Mesenchymal stem cell (in vitro differentiated cells and primary cell): ENCODE measurements at regions not wholly inside any gene's neighbourhood (a gene's known extent, or its start where the extent isn't known, plus 50 kb on each side); places are given as distances from the start of the nearest gene placed in this dataset.

Experiments
- DNase-seq: peaks from one replicate; pipeline ENCODE4 v3.0.0-alpha.2; 2013
- H2AFZ ChIP-seq: one replicate; pipeline ENCODE4 v1.6.1; 2013; ENCODE audit warnings: low read depth, mild to moderate bottlenecking, control low read depth, inconsistent platforms, low read length, moderate library complexity
- H2AK5ac ChIP-seq: 2 replicates; pipeline ENCODE4 v1.6.1; 2013; ENCODE audit warnings: low read length, moderate library complexity, mild to moderate bottlenecking, inconsistent platforms; ENCODE audit not compliant: severe bottlenecking
- H2BK120ac ChIP-seq: one replicate; pipeline ENCODE4 v1.6.1; 2013; ENCODE audit warnings: low read depth, mild to moderate bottlenecking, inconsistent platforms, low read length, moderate library complexity
- H2BK12ac ChIP-seq, 2 experiments: one replicate each; pipeline ENCODE4 v1.6.1; 2013; ENCODE audit warnings: inconsistent platforms in 2 of 2, low read length in 2 of 2, mild to moderate bottlenecking in 2 of 2, moderate library complexity in 2 of 2, control low read depth in 1 of 2
- H2BK15ac ChIP-seq: one replicate; pipeline ENCODE4 v1.6.1; 2013; ENCODE audit warnings: mild to moderate bottlenecking, low read depth, inconsistent platforms; ENCODE audit not compliant: poor library complexity, severe bottlenecking
- H2BK5ac ChIP-seq: 2 replicates; pipeline ENCODE4 v1.6.1; 2013; ENCODE audit warnings: low read depth, mild to moderate bottlenecking, low read length, control low read depth, inconsistent platforms; ENCODE audit not compliant: poor library complexity, severe bottlenecking
- H3K14ac ChIP-seq, 2 experiments: one replicate each; pipeline ENCODE4 v1.6.1; 2013; ENCODE audit warnings: inconsistent platforms in 2 of 2, low read length in 2 of 2, control low read depth in 1 of 2, mild to moderate bottlenecking in 1 of 2, moderate library complexity in 1 of 2
- H3K18ac ChIP-seq, 2 experiments: one replicate each; pipeline ENCODE4 v1.6.1; 2013; ENCODE audit warnings: inconsistent platforms in 2 of 2, low read length in 2 of 2, control low read depth in 1 of 2, low read depth in 1 of 2, mild to moderate bottlenecking in 1 of 2
- H3K23ac ChIP-seq, 2 experiments: one replicate each; pipeline ENCODE4 v1.6.1; 2013; ENCODE audit warnings: inconsistent platforms in 2 of 2, low read length in 2 of 2, mild to moderate bottlenecking in 2 of 2, moderate library complexity in 2 of 2, control low read depth in 1 of 2
- H3K27ac ChIP-seq: 2 replicates; pipeline ENCODE4 v1.5.1; 2013; ENCODE audit warnings: mild to moderate bottlenecking, moderate library complexity, low read length, control low read depth, inconsistent platforms; ENCODE audit not compliant: poor library complexity, severe bottlenecking
- H3K27me3 ChIP-seq, 2 experiments: 2 replicates each; pipeline versions ENCODE4 v1.6.1 to v1.7.0; 2013; ENCODE audit warnings: low read length in 2 of 2, mild to moderate bottlenecking in 2 of 2, moderate library complexity in 2 of 2, control low read depth in 1 of 2, inconsistent platforms in 1 of 2; ENCODE audit not compliant: control insufficient read depth in 1 of 2, insufficient read depth in 1 of 2
- H3K36me3 ChIP-seq, 2 experiments: 2 replicates each; pipeline versions ENCODE4 v1.6.1 to v1.7.0; 2013; ENCODE audit warnings: low read length in 2 of 2, control low read depth in 1 of 2, inconsistent platforms in 1 of 2, low read depth in 1 of 2, mild to moderate bottlenecking in 1 of 2; ENCODE audit not compliant: insufficient read depth in 2 of 2, control insufficient read depth in 1 of 2
- H3K4ac ChIP-seq, 2 experiments: one replicate each; pipeline ENCODE4 v1.6.1; 2013; ENCODE audit warnings: inconsistent platforms in 2 of 2, low read length in 2 of 2, mild to moderate bottlenecking in 2 of 2, moderate library complexity in 2 of 2, control low read depth in 1 of 2, low read depth in 1 of 2
- H3K4me1 ChIP-seq: 2 replicates; pipeline ENCODE4 v1.6.1; 2013; ENCODE audit warnings: low read depth, low read length, control low read depth; ENCODE audit not compliant: control insufficient read depth, insufficient read depth
- H3K4me2 ChIP-seq: 2 replicates; pipeline ENCODE4 v1.6.1; 2013; ENCODE audit warnings: low read length, mild to moderate bottlenecking, inconsistent platforms; ENCODE audit not compliant: poor library complexity, severe bottlenecking
- H3K4me3 ChIP-seq, 2 experiments: 2 replicates each; pipeline versions ENCODE4 v1.5.1 to v1.7.0; 2013; ENCODE audit warnings: low read length in 2 of 2, mild to moderate bottlenecking in 2 of 2, control low read depth in 1 of 2, low read depth in 1 of 2; ENCODE audit not compliant: insufficient read depth in 1 of 2
- H3K79me1 ChIP-seq: replicated peaks from 2 replicates; pipeline ENCODE4 v1.6.1; 2013; ENCODE audit warnings: mild to moderate bottlenecking, control low read depth, low read length, inconsistent platforms; ENCODE audit not compliant: poor library complexity, severe bottlenecking
- H3K9ac ChIP-seq: 2 replicates; pipeline ENCODE4 v1.7.0; 2013; ENCODE audit warnings: mild to moderate bottlenecking, low read length, moderate library complexity
- H3K9me3 ChIP-seq: 2 replicates; pipeline ENCODE4 v1.7.0; 2013; ENCODE audit warnings: mild to moderate bottlenecking, low read length; ENCODE audit not compliant: control insufficient read depth
- H4K8ac ChIP-seq: one replicate; pipeline ENCODE4 v1.6.1; 2013; ENCODE audit warnings: inconsistent platforms, mild to moderate bottlenecking, low read length, moderate library complexity
- H4K91ac ChIP-seq: one replicate; pipeline ENCODE4 v1.6.1; 2013; ENCODE audit warnings: mild to moderate bottlenecking, low read length, inconsistent platforms
- WGBS: methylation state at CpG from one replicate; pipeline ENCODE4 v1.1.7; 2013; ENCODE audit warnings: mixed read lengths; 5-methylcytosine and 5-hydroxymethylcytosine counted together

DNA sequence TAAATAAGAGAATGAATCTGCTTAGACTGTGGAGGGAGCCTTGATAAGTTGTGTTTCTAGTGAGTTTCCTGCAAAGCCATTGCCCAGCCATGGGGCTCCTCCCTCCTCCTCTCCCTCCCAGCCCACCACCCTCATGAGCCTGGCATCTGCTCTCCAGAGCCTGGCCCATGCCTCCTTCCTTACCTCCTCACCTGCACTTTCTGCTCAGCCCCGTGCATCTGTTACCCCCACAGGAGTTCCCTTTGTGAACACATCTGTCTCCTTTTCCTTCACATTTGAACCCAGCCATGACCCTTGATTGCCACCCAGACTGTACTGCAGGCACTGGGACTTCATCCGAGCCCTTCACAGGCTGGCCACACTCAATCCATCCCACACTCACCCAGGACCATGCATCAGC lies 395.6 kb downstream of the IRX2 start:
- H3K4me1 ChIP-seq, result no peaks in the 10 kb centered on the region
- no peaks in the 10 kb centered on the region for H3K27me3 ChIP-seq
- H3K27ac ChIP-seq, result no peak overlapping the region
- H3K79me1 ChIP-seq, result no peaks in the 10 kb centered on the region
- no peak overlapping the region for H2BK120ac ChIP-seq
- no peak overlapping the region for H4K91ac ChIP-seq
- H2AK5ac ChIP-seq, result no peak overlapping the region
- no peaks in the 10 kb centered on the region for H3K36me3 ChIP-seq
- H2BK15ac ChIP-seq, result no peak overlapping the region
- H3K18ac ChIP-seq, result no peak overlapping the region
- no peak overlapping the region for H2BK12ac ChIP-seq
- no peak overlapping the region for H3K4me3 ChIP-seq
- WGBS, result 38% methylated on average over 2 of the region's 2 CpGs
- H3K4ac ChIP-seq, result no peak overlapping the region
- no peak overlapping the region for H2BK5ac ChIP-seq
- no peak for DNase-seq
- no peak overlapping the region for H3K23ac ChIP-seq
- no peak overlapping the region for H3K14ac ChIP-seq
- no peak overlapping the region for H3K9ac ChIP-seq
- no peak overlapping the region for H4K8ac ChIP-seq
- peaks cover 10% of the 10 kb centered on the region for H3K9me3 ChIP-seq
- no peak overlapping the region for H3K4me2 ChIP-seq
- no peak overlapping the region for H2AFZ ChIP-seq

DNA sequence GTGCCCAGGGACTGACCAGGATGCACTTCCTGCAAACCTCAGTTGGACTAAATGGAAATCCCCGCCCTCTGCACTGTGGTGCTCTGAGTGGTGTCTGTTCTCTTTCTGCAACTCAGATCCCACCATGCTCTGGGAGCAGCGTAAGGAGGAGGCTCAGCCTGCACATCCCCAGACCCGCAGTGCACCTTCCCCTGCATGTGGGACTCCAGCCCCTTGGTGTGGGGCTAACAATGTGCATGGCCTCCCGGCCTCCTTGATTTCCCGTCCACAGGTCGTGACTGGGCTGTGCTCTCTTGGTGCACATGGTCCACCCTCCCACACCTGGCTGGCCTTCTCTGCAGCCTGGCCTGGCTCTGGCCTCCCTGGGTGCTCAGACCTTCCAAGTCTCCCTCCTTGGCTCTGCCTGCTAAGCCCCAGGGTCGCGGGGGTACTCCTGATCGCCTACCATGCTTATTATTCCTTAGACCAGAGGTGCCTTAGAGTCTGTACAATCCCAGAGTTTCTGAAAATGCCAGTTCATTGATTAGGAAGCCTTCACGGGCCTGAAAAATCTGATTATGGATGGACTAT lies 397.5 kb downstream of the IRX2 start:
- no peak overlapping the region for H4K91ac ChIP-seq
- no peak overlapping the region for H2BK15ac ChIP-seq
- peaks cover 10% of the 10 kb centered on the region for H3K9me3 ChIP-seq
- H2BK120ac ChIP-seq, result no peak overlapping the region
- H3K4me3 ChIP-seq, result no peak overlapping the region
- no peak overlapping the region for H3K4ac ChIP-seq
- H4K8ac ChIP-seq, result no peak overlapping the region
- H3K9ac ChIP-seq, result no peak overlapping the region
- H3K4me1 ChIP-seq, result no peaks in the 10 kb centered on the region
- no peak for DNase-seq
- no peaks in the 10 kb centered on the region for H3K27me3 ChIP-seq
- 76% methylated on average over 10 of the region's 10 CpGs for WGBS
- H2AK5ac ChIP-seq, result no peak overlapping the region
- no peak overlapping the region for H2AFZ ChIP-seq
- no peak overlapping the region for H3K23ac ChIP-seq
- no peak overlapping the region for H3K4me2 ChIP-seq
- H3K36me3 ChIP-seq, result no peaks in the 10 kb centered on the region
- no peak overlapping the region for H2BK12ac ChIP-seq
- H2BK5ac ChIP-seq, result no peak overlapping the region
- no peaks in the 10 kb centered on the region for H3K79me1 ChIP-seq
- no peak overlapping the region for H3K18ac ChIP-seq
- no peak overlapping the region for H3K14ac ChIP-seq
- no peak overlapping the region for H3K27ac ChIP-seq

DNA sequence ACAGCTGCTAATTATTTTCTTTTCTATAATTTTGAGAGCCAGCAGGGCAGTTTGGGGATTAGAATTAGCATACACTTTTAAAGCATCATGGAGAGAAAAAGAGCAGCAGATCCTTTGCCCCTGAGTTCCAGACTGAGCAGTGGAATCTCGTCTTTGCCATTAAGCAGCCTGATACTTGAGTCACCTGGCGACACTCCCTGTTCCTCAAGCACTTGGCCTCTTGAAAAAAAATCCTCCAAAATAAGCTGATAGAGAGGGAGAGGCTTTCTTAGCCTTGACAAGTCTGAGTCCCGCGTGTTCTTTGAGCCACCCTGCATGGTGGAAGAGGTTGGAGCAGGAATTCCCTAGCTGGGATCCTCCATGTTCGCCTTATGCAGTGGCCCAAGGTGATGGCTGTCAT lies 398.3 kb downstream of the IRX2 start:
- 67% methylated on average over 4 of the region's 5 CpGs for WGBS
- H2AK5ac ChIP-seq, result no peak overlapping the region
- H3K18ac ChIP-seq, result no peak overlapping the region
- H2BK5ac ChIP-seq, result no peak overlapping the region
- no peak overlapping the region for H3K9ac ChIP-seq
- no peak overlapping the region for H3K14ac ChIP-seq
- no peak overlapping the region for H3K23ac ChIP-seq
- no peaks in the 10 kb centered on the region for H3K36me3 ChIP-seq
- H3K4me3 ChIP-seq, result no peak overlapping the region
- no peak overlapping the region for H3K4me2 ChIP-seq
- no peak overlapping the region for H2BK15ac ChIP-seq
- no peaks in the 10 kb centered on the region for H3K27me3 ChIP-seq
- no peak overlapping the region for H2AFZ ChIP-seq
- DNase-seq, result no peak
- no peak overlapping the region for H2BK12ac ChIP-seq
- H4K8ac ChIP-seq, result no peak overlapping the region
- H2BK120ac ChIP-seq, result no peak overlapping the region
- no peak overlapping the region for H3K4ac ChIP-seq
- H4K91ac ChIP-seq, result no peak overlapping the region
- H3K79me1 ChIP-seq, result no peaks in the 10 kb centered on the region
- H3K4me1 ChIP-seq, result no peaks in the 10 kb centered on the region
- no peak overlapping the region for H3K27ac ChIP-seq
- peaks cover 10% of the 10 kb centered on the region for H3K9me3 ChIP-seq

DNA sequence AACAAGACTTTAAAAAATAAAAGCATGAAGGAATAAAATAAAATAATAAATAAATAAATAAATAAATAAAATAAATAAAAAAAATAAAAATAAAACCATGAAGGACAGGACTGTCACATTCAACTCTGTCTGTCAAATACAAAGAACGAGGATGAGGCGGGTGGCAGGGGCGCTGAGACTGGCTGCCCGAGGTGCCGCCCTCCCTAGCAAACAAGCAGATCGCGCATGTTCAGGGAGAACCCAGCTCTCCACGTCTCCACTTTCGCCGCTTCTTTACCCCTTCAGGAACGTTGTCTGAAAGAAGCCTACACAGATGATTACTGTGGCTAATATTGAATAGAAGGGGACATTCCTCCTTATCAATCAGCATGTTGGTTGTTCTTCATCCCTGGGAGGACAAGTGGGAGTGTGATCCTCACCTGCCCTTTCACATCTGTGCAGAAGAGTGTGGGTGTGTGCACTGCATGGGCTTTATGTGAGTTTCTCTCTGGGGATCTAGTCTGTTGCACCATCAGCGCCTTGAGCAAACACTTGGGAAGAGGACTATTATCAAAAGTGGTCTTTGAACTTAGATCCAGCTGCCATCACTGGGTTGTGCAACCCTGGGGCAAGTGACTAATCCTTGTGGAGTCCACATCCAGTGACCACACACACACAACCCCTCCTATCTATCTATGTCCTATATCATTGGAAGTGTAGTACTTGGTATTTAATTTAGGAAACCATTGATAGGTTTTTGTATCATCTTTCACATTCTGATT lies 399.2 kb downstream of the IRX2 start:
- no peak overlapping the region for H3K4me3 ChIP-seq
- 81% methylated on average over 7 of the region's 12 CpGs for WGBS
- no peak overlapping the region for H3K14ac ChIP-seq

More for the DNA sequence above, 399.2 kb downstream of the IRX2 start:
- H4K8ac ChIP-seq, result no peak overlapping the region
- H3K79me1 ChIP-seq, result no peaks in the 10 kb centered on the region
- H3K27me3 ChIP-seq, result no peaks in the 10 kb centered on the region
- DNase-seq, result no peak
- no peaks in the 10 kb centered on the region for H3K36me3 ChIP-seq
- H2BK12ac ChIP-seq, result no peak overlapping the region
- no peak overlapping the region for H4K91ac ChIP-seq
- H2AFZ ChIP-seq, result no peak overlapping the region
- no peak overlapping the region for H2BK15ac ChIP-seq
- peaks cover 13% of the 10 kb centered on the region for H3K9me3 ChIP-seq
- H3K4me2 ChIP-seq, result no peak overlapping the region
- no peak overlapping the region for H3K18ac ChIP-seq
- H3K27ac ChIP-seq, result no peak overlapping the region
- no peak overlapping the region for H2BK5ac ChIP-seq
- H3K23ac ChIP-seq, result no peak overlapping the region
- no peak overlapping the region for H3K9ac ChIP-seq
- H3K4me1 ChIP-seq, result no peaks in the 10 kb centered on the region
- no peak overlapping the region for H2BK120ac ChIP-seq
- H2AK5ac ChIP-seq, result no peak overlapping the region
- H3K4ac ChIP-seq, result no peak overlapping the region
